Myocyte (in vitro differentiated cells): ENCODE measurements at regions not wholly inside any gene's neighbourhood (a gene's known extent, or its start where the extent isn't known, plus 50 kb on each side); places are given as distances from the start of the nearest gene placed in this dataset.
A peak's percentile ranks its signal among the peaks of the same experiment; 100 is the strongest.

Experiments used
- DNase-seq: peaks from one replicate; pipeline ENCODE4 v3.0.0-alpha.2; 2012; ENCODE audit warnings: low read depth

DNA sequence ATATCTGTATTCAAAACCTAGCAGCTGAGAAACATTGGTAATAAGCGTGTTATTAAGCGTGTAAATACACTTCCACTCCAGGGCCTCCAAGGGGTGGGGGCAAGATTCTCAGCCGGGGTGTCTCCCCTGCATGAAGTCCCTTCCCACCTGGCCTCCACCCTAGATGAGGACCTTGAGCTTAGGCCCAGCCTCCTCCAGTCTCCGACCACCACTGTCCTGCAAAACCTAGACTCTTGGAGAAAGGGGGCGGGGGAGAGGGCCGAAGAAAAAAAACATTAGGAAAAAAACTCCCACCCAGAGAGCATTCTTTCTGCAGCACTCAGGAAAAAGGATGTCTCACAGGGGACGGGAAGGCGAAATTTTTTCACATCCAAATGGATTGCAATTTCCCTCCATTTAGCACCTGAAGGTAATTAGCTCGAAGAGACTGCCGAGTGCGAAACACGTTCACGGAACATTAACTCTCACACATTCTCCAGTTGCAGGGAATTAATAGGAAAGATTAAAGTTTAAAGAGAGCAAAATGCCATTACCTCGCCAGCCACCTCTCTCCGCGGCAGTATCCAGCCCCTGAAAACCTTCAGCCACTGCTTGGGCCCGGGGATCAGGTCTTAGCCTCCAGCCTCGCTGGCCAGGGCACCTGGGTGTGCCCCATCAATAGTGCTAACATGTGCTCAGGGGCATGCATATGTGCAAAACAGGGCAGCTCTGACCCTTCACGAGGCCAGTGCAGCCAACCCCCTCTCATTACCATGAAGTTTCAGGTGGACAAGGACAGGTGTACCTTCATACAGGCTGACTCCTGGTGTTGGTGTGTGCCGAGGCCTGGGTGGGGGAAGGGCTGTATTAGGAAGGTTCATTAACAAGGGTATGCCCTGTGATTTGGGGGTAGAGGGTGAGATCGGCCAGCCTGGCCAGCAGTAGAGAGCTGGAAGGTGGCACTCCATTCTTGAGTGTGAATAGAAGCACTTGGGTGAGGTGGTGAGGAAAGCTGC, 77.2 kb downstream of the HIF1AN start:
- DNase-seq: no peak

DNA sequence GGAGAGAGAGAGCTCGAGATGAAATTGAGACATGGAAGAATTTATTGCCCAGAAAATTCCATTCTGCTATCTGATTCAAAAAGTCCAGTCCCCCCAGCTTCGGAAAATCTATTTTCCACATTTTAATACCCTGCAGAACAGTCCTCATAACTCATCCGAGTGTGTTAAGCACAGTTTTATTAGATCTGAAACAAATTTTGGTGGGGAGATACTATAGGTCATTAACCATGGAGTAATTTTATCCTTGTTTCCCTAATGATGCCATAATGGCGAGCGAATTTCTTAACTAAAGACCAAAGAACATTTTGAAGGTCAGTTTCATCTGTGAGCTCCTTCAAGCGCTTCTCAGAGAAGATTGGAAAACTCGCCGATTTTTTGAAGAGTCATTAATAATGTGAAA, 78.1 kb downstream of the HIF1AN start:
- DNase-seq: no peak

DNA sequence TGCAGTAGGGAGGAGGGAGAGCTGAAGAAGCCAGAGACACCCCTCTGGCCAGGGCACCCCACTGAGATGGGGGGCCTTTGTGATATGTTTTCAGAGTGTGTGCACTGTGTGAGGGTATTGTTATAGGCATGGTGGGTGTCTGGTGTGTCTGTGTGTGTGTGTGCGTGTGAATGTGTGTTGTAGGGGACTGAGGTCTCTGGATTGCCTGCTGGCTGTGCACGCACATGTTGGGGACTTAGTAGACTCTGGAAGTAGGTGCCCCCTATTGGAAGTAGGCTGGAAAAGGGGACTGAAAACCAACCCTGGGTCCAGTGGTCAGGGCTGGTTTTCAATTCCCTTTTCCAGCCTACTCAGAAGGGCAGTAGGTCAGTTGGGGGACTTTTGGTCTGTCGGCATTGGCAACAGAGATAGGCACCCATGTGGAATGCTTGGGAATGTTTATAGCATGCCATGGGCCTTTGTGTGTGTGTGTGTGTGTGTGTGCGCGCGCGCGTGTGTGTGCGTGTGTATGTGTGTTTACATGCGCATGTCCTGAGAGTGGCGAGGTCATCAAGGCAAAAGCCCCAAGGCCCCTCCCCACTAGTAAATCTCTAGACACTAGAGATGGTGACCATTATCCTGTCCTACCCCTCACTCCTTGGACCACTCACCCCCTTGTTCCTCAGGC, 78.8 kb downstream of the HIF1AN start:
- no peak for DNase-seq

DNA sequence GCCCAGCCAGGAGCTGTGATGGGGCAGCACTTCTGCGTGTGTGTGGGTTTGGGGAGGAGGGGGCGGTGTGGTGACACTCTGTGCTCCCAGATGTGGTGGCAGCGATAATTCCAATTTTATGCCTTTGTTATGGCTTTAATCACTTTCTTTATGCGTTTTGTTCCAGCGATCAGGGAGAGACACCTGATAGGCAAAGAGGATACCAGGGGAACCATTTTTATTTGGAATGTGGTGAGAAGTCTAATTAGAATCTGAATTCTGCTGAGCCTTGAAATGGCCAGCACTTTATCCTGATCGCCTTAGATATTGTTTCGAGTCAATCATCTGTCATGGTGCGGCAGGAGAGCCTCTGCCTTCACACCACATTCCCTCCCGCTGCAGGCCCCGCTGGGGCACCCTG, 79.5 kb downstream of the HIF1AN start:
- no peak for DNase-seq

DNA sequence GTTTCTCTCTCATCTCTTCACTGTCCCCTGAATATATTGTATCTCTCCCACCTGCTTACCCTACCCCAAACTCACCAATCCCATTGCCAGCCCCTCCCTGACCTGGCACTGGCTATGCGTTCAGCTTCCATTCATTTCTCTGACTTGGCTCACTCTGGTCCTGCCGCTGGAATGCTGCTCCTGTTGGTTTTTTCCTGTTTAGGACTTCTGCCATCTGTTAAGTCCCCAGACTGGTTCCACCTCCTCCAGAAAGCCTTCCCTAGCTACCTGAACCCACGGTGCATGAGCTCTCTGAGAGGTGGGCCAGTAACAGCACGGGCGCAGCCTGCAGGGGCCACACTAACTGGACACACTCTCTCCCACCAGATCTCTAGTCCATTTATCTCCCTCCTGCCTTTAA, 80.2 kb downstream of the HIF1AN start:
- no peak for DNase-seq

DNA sequence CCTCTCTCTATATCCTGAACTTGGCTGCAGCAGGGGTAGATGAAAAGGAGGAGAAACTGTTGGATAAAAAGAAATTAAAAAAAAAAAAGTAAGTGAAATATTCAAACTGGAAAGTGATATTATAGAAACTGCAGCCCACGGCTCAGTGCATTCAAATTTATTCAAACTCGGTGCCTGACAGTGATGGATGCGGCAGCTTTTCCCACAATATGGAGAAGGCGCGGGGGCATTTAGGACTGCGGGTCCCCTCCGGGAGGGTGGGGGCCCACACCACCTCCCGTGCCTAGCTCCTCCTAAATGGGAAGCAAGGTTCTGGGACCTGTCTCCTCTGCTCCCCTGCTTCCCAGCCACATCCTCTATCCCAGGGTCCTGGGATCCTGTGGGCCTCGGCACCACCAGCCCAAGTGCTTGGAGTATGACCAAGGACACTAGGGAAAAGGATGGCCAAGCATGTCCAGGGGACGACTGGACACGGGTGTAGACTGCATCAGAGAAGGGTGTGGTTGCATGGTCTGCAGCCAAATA, 82.4 kb downstream of the HIF1AN start:
- DNase-seq: no peak

DNA sequence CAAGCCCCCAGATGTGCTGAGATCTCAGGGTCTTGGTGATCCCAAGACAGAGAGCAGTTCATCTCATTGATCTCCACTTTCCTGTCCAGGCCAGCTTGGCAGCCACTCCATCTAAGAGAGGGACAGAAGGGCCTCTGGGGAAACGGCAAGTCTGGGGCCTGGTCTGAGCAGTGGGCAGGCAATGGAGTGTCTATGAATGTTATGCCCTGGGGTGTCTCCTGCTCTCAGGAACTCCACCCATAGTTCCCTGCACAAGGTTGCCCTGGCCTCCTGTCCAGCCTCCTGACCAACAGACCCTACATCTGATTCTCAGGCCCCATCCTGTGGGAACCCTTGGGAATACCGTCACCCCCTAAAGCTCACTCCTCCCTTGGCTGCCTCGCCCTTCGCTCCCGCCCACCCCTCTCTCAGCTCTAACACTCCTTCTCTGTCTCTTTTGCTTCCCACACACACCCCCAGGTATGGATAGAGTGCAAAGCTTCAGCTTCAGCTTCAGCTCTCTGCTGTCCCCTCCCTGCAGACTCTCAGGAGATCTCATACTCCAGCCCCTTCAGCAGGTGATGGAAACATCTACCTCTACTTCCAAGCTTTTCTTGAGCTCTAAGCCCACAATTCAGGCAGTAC, 83.0 kb downstream of the HIF1AN start:
- DNase-seq: no peak

DNA sequence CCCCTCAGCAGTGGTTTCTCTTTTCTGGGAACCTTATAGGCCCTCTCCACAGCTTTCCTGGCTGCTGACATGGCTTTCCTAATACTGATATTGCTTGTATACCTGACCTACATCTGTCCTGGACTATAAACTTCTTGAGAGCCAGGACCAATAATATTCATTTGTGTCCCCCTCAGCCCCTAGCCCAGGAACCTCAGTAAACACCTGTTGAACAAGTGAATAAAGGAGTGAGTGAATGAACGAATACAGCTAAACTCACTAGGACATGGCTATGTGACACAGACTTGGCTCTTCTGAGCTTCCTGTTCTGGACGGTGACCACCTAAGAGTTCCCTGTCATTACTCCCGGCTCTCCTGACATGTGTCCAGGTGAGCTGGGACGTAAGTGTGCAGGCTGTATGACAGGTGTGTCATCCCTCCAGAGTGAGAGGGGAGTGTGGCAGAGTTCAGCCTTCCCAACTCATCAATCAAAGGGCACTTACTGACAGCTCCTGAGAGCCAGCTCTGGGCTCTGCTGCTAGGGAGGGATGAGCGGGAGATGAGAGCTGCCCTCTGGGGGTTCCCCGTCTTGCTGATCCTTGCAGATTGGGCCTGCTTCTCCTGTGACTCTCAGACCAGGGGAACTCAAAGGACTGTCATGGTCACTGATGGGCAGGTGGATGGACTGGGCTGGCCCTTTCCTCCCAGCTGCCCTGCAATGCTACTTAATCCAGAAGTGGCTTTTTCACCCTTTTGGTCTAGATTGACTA, 84.5 kb downstream of the HIF1AN start:
- no peak for DNase-seq

DNA sequence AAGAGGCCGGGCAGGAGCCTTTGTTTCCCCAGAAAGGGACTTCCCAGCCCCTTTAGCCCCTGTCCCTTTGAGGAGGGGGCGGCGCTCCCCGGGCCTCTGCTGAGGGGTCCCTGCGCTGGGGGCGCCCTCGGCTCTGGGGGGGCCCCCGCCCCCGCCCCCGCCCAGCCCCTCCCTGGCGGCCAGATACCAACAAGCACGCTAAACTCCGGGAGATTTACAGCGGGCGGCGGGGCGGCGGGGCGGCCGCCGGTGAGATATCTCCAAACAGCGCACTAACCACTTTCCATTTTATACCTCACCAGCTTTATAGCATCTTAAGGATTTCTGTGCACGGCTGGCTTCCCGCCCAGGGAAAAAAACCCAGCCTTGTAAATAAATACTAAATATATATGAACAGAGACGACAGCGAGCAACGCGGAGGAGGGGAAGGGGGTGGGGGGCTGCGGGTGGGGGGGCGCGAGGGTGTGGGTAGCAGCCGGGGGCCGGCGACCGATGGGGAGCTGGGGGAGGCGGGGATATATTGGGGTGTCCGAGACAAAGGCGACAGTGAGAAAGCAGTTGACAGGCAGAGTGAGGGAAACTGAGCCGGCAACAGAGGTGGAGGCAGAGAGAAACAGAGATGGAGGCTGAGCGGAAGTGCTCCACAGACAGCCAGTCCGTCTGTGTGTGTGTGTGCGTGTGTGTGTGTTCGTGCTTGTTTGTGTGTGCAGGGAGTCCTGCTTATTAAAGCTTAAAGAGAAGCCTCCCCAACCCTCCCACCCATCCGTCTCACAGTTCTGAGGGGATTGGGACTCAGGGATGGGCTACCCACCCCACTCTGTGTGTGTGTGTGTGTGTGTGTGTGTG, 85.8 kb downstream of the HIF1AN start:
- no peak for DNase-seq

DNA sequence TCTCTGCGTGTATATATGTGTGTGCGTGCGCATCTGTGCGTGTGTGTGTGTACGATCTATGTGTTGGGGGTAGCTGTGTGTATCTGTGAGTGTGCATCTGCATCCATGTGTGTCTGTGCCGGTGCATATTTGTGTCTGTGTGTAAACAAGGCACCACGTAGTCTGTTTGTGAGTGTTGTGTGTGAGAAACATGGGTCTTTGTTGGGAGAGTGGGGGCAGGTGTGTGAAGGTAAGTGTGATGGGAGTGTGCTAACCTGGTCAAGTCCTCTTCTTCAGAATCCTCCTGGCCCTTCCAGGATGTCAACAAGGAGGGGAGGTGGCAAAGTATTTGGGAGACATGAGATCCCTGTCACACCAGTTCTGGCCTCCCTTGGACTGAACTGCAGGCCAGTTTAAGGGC, 87.2 kb downstream of the HIF1AN start:
- DNase-seq: no peak

DNA sequence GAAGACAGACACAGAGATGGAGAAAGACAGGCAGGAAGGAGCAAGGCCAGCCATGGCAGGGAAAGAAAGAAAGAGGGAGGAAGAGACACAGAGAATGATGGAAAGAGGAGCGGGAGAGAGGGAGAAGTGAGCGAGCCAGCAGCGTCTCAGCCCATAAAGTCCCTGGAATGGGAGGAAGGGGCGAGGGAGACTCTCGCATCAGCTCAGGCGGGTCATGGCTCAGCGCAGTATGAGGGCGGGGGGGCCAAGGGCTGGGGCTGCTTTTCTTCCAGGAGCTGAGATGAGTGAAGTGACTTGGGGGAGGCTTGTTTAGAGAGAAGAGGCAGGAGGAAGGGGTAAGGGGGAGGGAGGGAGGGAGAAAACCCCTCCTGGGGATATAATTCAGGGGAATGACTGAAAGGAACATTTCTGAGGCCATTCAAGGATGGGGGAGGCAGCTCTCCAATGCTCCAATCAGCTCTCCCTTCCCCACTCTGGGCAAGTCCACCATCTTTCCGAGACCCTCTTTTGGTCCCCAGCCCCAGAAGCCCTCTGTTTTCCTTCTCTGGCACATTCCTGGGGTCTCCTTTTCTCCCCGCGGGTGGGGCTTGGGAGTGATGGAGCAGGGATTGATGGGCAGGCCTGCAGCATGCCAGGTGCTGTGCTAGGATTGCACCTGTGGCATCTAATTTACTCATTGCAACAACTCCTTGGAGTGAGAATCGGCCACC, 87.9 kb downstream of the HIF1AN start:
- DNase-seq: no peak

DNA sequence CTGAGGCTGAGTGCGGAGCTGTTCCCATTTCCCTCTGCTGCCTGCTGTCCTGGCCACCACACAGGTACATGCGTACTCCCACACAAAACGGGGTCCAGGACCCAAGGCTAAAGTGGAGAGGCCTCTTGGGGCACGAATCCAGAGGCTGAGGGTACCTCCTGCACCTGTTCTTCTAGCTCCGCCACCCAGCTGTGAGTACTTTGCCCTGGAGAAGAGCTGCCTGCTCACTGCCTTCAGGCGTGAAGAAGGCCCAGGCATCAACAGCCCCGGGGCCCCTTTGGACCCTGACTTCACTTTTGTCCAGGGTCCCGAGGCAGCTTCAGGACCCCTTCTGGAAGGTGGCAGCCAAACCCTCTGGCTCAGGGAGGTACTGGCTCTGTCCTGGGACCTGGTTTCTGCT, 88.6 kb downstream of the HIF1AN start:
- DNase-seq: no peak

DNA sequence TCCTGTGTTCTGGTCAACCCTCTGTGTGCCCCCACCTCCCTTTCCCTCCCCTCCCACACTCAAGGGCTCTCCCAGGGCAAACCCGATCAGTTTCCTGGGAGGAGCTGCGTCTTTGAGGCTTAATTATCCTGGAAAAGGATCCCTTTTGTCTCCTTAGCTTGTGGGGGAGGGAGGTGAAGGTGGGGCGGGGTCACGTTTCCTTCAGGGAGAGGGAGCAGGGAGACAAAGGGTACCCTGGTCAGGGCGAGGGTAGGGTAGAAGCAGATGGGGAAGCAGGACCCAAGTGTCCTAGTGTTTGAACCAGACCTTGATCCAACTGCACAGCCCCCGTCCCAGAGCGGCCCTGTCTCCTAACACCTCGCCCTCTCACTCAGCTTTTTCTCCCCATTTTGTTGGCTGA, 90.1 kb downstream of the HIF1AN start:
- DNase-seq: no peak

DNA sequence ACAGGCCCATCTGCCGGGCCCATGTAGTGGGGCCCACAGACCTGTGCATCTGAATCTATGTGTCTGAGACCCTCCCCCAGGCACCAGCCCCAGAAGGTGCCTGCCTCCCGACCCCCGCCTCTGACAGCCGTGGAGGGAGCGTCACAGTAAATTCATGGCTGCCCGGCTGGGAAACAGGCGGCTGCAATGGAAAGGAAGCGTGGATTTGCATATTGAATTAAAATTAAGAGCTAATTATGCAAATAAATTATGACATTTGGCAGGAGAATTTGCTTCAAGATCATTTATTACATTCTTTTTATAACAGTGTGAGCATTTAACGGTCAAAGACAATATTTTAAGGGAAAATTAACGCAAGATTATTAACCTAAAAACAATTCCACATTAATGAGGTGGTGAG, 92.3 kb downstream of the HIF1AN start:
- no peak for DNase-seq

DNA sequence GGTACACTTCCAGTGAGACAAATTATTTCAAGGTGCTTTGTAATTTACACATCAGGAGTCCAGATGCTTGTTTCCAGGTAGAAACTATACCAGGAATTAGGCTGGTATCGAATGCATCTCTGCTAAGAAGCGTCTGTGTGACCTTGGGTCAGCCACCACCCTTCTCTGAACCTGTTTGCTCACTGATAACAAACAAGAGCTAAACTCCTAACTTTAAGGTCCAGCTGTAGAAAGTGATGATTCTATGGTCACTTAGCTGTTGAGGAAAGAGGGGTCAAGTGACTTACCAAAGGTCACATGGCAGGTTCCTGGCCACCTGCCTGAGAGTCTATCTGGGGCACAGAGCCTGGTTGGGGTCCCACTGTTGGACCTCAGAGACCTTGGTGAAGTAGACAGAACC, 95.4 kb downstream of the HIF1AN start:
- DNase-seq: no peak

DNA sequence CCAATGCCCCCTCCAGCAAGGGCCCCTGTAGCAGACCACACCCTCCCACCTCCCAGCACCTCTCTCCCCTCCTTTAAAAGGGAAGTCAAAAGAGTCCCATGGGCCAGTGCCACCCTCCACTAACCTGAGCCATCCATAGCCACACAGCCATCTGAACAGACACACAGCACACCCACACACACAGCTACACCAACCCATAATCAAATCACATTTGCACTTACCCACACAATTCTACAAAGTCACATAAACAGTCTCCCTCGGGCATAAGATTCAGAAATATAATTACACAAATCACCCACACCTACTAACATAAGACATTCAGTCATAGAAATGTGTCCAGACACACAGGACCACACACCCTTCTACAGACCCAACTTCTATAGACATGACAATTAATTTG, 96.3 kb downstream of the HIF1AN start:
- DNase-seq: no peak

DNA sequence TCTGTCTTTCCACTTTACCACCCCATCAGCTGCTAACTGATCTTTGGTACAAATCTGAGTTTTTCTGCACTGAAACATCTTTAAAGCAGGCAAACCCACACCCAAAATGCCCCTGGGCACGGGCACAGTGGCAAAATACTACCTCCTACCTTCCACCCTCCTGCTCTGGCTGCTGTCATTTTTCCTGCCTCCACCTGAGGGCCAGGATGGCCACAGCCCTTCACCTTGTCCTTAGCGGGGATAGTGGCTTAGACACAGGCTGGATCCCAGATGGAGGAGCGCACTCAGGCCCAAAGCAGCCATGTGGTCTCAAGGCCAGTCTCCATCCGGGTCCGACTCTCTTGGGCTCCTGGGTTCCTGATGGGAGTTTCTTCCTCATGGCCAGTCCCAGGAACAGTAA, 98.3 kb downstream of the HIF1AN start:
- DNase-seq: no peak

DNA sequence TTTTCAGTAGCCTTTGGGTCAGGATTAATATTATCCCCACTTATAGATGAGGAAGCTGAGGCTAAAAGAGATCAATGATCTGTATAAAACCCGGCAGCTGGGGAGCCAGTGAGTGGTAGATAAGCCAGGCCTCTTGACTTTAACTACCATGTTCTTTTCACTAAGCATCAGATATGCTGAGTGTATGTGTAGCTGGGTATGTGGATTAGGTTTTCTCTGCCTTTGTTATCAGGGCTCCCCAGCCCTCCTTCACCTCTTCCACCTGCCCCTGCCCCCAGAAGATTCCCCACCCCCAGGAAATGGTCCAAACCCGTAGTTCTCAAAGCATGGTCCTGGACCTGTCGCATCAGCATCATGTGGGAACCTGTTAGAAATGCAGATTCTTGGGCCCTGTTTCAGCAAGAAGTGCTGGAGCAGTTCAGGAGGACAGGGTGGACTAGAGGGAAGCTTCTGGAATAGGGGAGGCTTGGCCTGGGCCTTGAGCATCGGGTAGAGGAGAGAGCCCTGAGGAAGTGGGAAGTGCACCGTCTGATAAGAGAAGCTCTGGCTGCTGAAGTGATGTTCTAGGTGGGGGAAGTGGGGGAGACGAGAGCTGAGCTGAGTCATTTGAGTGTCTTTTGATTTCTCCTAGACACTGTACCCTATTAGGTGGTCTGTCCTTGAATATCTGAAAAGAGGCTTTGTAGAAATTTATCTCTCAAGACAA, 101.3 kb downstream of the HIF1AN start:
- DNase-seq: no peak

DNA sequence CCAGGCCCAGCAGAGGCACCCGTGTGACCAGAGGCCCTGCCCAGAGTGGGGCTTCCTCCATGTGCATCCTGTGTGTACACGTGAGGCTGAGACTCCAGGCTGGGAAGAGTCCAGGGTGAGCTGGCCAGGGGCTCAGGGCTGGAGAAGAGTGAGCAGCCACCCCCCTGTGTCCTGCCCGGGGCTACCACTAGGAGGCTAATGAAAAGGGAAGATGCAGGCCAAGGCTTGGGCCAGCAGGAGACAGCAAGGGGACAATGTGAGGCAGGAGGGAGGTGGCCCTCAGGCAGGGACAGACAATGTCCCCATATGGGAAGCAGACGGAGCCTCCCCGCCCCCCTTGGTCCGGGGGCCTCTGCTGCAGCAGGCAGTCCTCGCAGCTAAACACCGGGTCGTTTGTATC, 102.0 kb downstream of the HIF1AN start:
- DNase-seq: peak; percentile 20
